Keratinocyte (primary cell): ENCODE measurements at regions not wholly inside any gene's neighbourhood (a gene's known extent, or its start where the extent isn't known, plus 50 kb on each side); places are given as distances from the start of the nearest gene placed in this dataset.

Experiments used
- DNase-seq: peaks from one replicate; pipeline ENCODE4 v3.0.0-alpha.2; 2011; ENCODE audit warnings: low read depth, missing footprints, low spot score
- FAIRE-seq: peaks from 2 replicates; lab custom pipeline; 2011; peaks lifted over from hg19 to GRCh38; lab: Jason Lieb, UNC
- H2AFZ ChIP-seq: 2 replicates; pipeline ENCODE4 v1.6.0; 2012; ENCODE audit warnings: low read length, control low read depth, inconsistent platforms; ENCODE audit not compliant: control insufficient read depth
- H3K27ac ChIP-seq: 2 replicates; pipeline ENCODE4 v1.5.1; 2011; ENCODE audit warnings: low read length; ENCODE audit not compliant: control insufficient read depth, insufficient read depth
- H3K27me3 ChIP-seq: 3 replicates; pipeline ENCODE4 v1.6.0; 2011; ENCODE audit warnings: low read length; ENCODE audit not compliant: control insufficient read depth, insufficient read depth; ENCODE audit errors: extremely low read depth
- H3K36me3 ChIP-seq, 2 experiments: 2 replicates in 1 of 2; 3 replicates in 1 of 2; pipeline ENCODE4 v1.5.1; 2011; ENCODE audit warnings: low read length in 2 of 2, mild to moderate bottlenecking in 1 of 2; ENCODE audit not compliant: control insufficient read depth in 2 of 2, insufficient read depth in 2 of 2; ENCODE audit errors: extremely low read depth in 1 of 2
- H3K4me1 ChIP-seq: 3 replicates; pipeline ENCODE4 v1.5.1; 2011; ENCODE audit warnings: low read length; ENCODE audit not compliant: control insufficient read depth, insufficient read depth; ENCODE audit errors: extremely low read depth
- H3K4me2 ChIP-seq: 3 replicates; pipeline ENCODE4 v1.6.0; 2011; ENCODE audit warnings: low read depth, low read length; ENCODE audit not compliant: control insufficient read depth, insufficient read depth; ENCODE audit errors: extremely low read depth
- H3K4me3 ChIP-seq, 3 experiments: fragments of 200-600 bp in 1 of 3; sonication (generic) in 1 of 3; 2 replicates in 2 of 3; 3 replicates in 1 of 3; pipeline ENCODE4 v1.5.1; 2011 to 2016; ENCODE audit warnings: low read length in 3 of 3, mild to moderate bottlenecking in 3 of 3, control low read depth in 2 of 3, inconsistent platforms in 1 of 3, low read depth in 1 of 3, mixed read lengths in 1 of 3, mixed run types in 1 of 3, moderate library complexity in 1 of 3; ENCODE audit not compliant: control insufficient read depth in 2 of 3, insufficient read depth in 2 of 3; ENCODE audit errors: extremely low read depth in 1 of 3
- H3K79me2 ChIP-seq: 2 replicates; pipeline ENCODE4 v1.6.0; 2012; ENCODE audit warnings: low read length; ENCODE audit not compliant: control insufficient read depth, insufficient read depth
- H3K9ac ChIP-seq: 3 replicates; pipeline ENCODE4 v1.6.0; 2011; ENCODE audit warnings: low read length; ENCODE audit not compliant: control insufficient read depth, insufficient read depth; ENCODE audit errors: extremely low read depth
- H3K9me1 ChIP-seq: 3 replicates; pipeline ENCODE4 v1.6.0; 2011; ENCODE audit warnings: low read length; ENCODE audit not compliant: control insufficient read depth, insufficient read depth; ENCODE audit errors: extremely low read depth
- H3K9me3 ChIP-seq: 2 replicates; pipeline ENCODE4 v1.5.1; 2012; ENCODE audit warnings: low read depth, low read length; ENCODE audit not compliant: control insufficient read depth
- H4K20me1 ChIP-seq: 3 replicates; pipeline ENCODE4 v1.6.0; 2011; ENCODE audit warnings: low read length; ENCODE audit not compliant: control insufficient read depth, insufficient read depth; ENCODE audit errors: extremely low read depth
- CTCF ChIP-seq, 3 experiments: IDR thresholded peaks in 1 of 3; conservative IDR thresholded peaks in 1 of 3; optimal IDR thresholded peaks in 1 of 3; 2 replicates in 2 of 3; 3 replicates in 1 of 3; pipeline versions ENCODE3 to v1.5.1; 2011; ENCODE audit warnings: low read length in 3 of 3, mild to moderate bottlenecking in 3 of 3, moderate library complexity in 2 of 3, control low read depth in 1 of 3, inconsistent platforms in 1 of 3; ENCODE audit not compliant: insufficient read depth in 2 of 3; ENCODE audit errors: extremely low read depth in 1 of 3
- EZH2 ChIP-seq: IDR thresholded peaks from one replicate; pipeline ENCODE4 v1.6.1; 2012; ENCODE audit warnings: inconsistent platforms, mild to moderate bottlenecking, low read length, moderate library complexity
- dilution Hi-C: fragments of 300-500 bp; cut with MboI; formaldehyde crosslinking; loops from one replicate; pipeline ENCODE4 v1.7.0; 2020; ENCODE audit warnings: low sequenced_read_pairs; ENCODE audit not compliant: extremely low pct_ligation_motif_present

DNA sequence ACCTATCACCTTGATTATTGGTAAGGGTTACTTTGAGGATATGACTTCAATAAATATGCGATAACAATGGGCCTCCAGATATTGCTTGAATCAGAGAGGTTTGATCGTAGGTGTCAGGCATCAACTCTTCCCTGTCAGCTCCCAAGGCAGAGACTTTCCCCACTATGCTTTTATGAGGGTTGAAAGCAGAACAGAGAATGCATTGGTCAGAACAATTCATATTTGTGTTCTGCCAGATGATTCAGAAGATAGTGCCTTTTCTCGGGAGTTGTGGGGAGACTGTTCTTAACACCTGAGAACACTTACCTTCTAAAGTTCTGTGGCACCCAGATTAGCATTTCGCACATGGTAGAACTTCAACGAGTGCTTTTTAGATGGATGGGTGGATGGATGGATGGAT lies 386.3 kb upstream of the CADM1 start:
- no peak overlapping the region for H2AFZ ChIP-seq
- no peaks in the 10 kb centered on the region for H4K20me1 ChIP-seq
- no peaks in the 10 kb centered on the region for H3K4me1 ChIP-seq
- DNase-seq (no peak), FAIRE-seq (no peak)
- H3K4me2 ChIP-seq, result no peak overlapping the region
- no peaks in the 10 kb centered on the region for H3K36me3 ChIP-seq
- H3K9me1 ChIP-seq, result no peaks in the 10 kb centered on the region
- H3K27ac ChIP-seq, result no peak overlapping the region
- dilution Hi-C loops, result no loop called here
- H3K27me3 ChIP-seq, result no peaks in the 10 kb centered on the region
- H3K9me3 ChIP-seq, result no peaks in the 10 kb centered on the region
- no peak overlapping the region for H3K4me3 ChIP-seq
- H3K9ac ChIP-seq, result no peak overlapping the region
- TF ChIP-seq EZH2 (no peak), CTCF (optimal IDR thresholded peaks at IDR 0.05 in 1 of 3, IDR thresholded peaks at IDR 0.05 in 1 of 3, conservative IDR thresholded peaks at IDR 0.05 in 1 of 3; ENCODE audit: extremely low read depth in 1 of 3, insufficient read depth in 2 of 3, low read length in 3 of 3) (no peak)
- no peaks in the 10 kb centered on the region for H3K79me2 ChIP-seq

- DNase-seq, result no peak
- Histone ChIP-seq H3K36me3 (no peaks in the 10 kb centered on the region), H3K4me3 (no peak overlapping the region), H3K4me1 (no peaks in the 10 kb centered on the region), H3K9me3 (no peaks in the 10 kb centered on the region), H3K4me2 (no peak overlapping the region), H4K20me1 (no peaks in the 10 kb centered on the region), H3K9ac (no peak overlapping the region), H3K79me2 (no peaks in the 10 kb centered on the region), H3K27me3 (no peaks in the 10 kb centered on the region), H2AFZ (no peak overlapping the region), H3K9me1 (no peaks in the 10 kb centered on the region), H3K27ac (no peak overlapping the region)
- no peak for FAIRE-seq
- no peak for TF ChIP-seq EZH2
- TF ChIP-seq CTCF (optimal IDR thresholded peaks at IDR 0.05 in 1 of 3, IDR thresholded peaks at IDR 0.05 in 1 of 3, conservative IDR thresholded peaks at IDR 0.05 in 1 of 3; ENCODE audit: extremely low read depth in 1 of 3, insufficient read depth in 2 of 3, low read length in 3 of 3), result no peak
- dilution Hi-C loops, result no loop called here
Observed at GRCh38 chr11:115889712-115890111, 385.5 kb upstream of the CADM1 start.
